ENCODE measurements at regions not wholly inside any gene's neighbourhood (a gene's known extent, or its start where the extent isn't known, plus 50 kb on each side); places are given as distances from the start of the nearest gene placed in this dataset.

GRCh38 chr4:58962424-58962823, 1852.2 kb upstream of the IGFBP7 start:
- H3K4me1 ChIP-seq (ENCODE audit: insufficient read depth, low read length) = no peaks in the 10 kb centered on the region
- no peaks in the 10 kb centered on the region for H3F3A ChIP-seq (ENCODE audit: low read length, unreplicated experiment)
- ATAC-seq (no peak), DNase-seq (no peak)
- CTCF ChIA-PET = no interaction called here
- H3K9me3 ChIP-seq (ENCODE audit: low read length) = no peaks in the 10 kb centered on the region
- H3K9ac ChIP-seq (ENCODE audit: low read length) = no peak overlapping the region
- no peak overlapping the region for H3K4me2 ChIP-seq (ENCODE audit: low read length)
- POLR2A ChIA-PET (ENCODE audit: unreplicated experiment) = no interaction called here
- H3K79me2 ChIP-seq (ENCODE audit: low read length) = no peaks in the 10 kb centered on the region
- no peaks in the 10 kb centered on the region for H3K9me2 ChIP-seq (replicated peaks; ENCODE audit: low read length)
- intact Hi-C loops (cut with micrococcal nuclease) = no loop called here
- no peak overlapping the region for H2AFZ ChIP-seq (ENCODE audit: low read length)
- no peaks in the 10 kb centered on the region for H3K36me3 ChIP-seq (ENCODE audit: low read depth, low read length)
- no peak for TF ChIP-seq CTCF (conservative IDR thresholded peaks at IDR 0.05; ENCODE audit: low read depth, low read length)
- TF ChIP-seq EZH2phosphoT487 (IDR thresholded peaks at IDR 0.05; ENCODE audit: borderline replicate concordance, low read length) = no peak
- TF ChIP-seq EZH2 (IDR thresholded peaks at IDR 0.05; ENCODE audit: low read length, unreplicated experiment) = no peak
- no peak overlapping the region for H3K27ac ChIP-seq (ENCODE audit: low read length)
- no TSS peak for BruUV-seq (replicated peaks)
- H4K20me1 ChIP-seq (ENCODE audit: low read length) = no peaks in the 10 kb centered on the region
- no peaks in the 10 kb centered on the region for H3K27me3 ChIP-seq (ENCODE audit: low read length)
- no peak overlapping the region for H3K4me3 ChIP-seq (ENCODE audit: low read length)

- H3K36me3 ChIP-seq (ENCODE audit: low read depth, low read length) = no peaks in the 10 kb centered on the region
- TF ChIP-seq EZH2 (IDR thresholded peaks at IDR 0.05; ENCODE audit: low read length, unreplicated experiment) = no peak
- no peak for TF ChIP-seq CTCF (conservative IDR thresholded peaks at IDR 0.05; ENCODE audit: low read depth, low read length)
- TF ChIP-seq EZH2phosphoT487 (IDR thresholded peaks at IDR 0.05; ENCODE audit: borderline replicate concordance, low read length) = no peak
- no peak overlapping the region for H3K4me2 ChIP-seq (ENCODE audit: low read length)
- intact Hi-C loops (cut with micrococcal nuclease) = no loop called here
- H4K20me1 ChIP-seq (ENCODE audit: low read length) = no peaks in the 10 kb centered on the region
- H2AFZ ChIP-seq (ENCODE audit: low read length) = no peak overlapping the region
- no peak overlapping the region for H3K27ac ChIP-seq (ENCODE audit: low read length)
- DNase-seq (no peak), ATAC-seq (no peak)
- no peaks in the 10 kb centered on the region for H3K4me1 ChIP-seq (ENCODE audit: insufficient read depth, low read length)
- POLR2A ChIA-PET (ENCODE audit: unreplicated experiment) = no interaction called here
- no TSS peak for BruUV-seq (replicated peaks)
- no peaks in the 10 kb centered on the region for H3K9me2 ChIP-seq (replicated peaks; ENCODE audit: low read length)
- H3K9me3 ChIP-seq (ENCODE audit: low read length) = no peaks in the 10 kb centered on the region
- no peak overlapping the region for H3K4me3 ChIP-seq (ENCODE audit: low read length)
- no peaks in the 10 kb centered on the region for H3K27me3 ChIP-seq (ENCODE audit: low read length)
- no peaks in the 10 kb centered on the region for H3F3A ChIP-seq (ENCODE audit: low read length, unreplicated experiment)
- H3K9ac ChIP-seq (ENCODE audit: low read length) = no peak overlapping the region
- H3K79me2 ChIP-seq (ENCODE audit: low read length) = no peaks in the 10 kb centered on the region
- CTCF ChIA-PET = no interaction called here
Observed at GRCh38 chr4:58981828-58982227, 1871.6 kb upstream of the IGFBP7 start.

- Histone ChIP-seq H3K27ac (ENCODE audit: low read length) (no peak overlapping the region), H3K9me2 (replicated peaks; ENCODE audit: low read length) (no peaks in the 10 kb centered on the region), H3K79me2 (ENCODE audit: low read length) (no peaks in the 10 kb centered on the region), H3K4me2 (ENCODE audit: low read length) (no peak overlapping the region), H3K4me3 (ENCODE audit: low read length) (no peak overlapping the region), H4K20me1 (ENCODE audit: low read length) (no peaks in the 10 kb centered on the region), H3K4me1 (ENCODE audit: insufficient read depth, low read length) (no peaks in the 10 kb centered on the region), H3F3A (ENCODE audit: low read length, unreplicated experiment) (no peaks in the 10 kb centered on the region), H3K36me3 (ENCODE audit: low read depth, low read length) (no peaks in the 10 kb centered on the region), H3K27me3 (ENCODE audit: low read length) (no peaks in the 10 kb centered on the region), H3K9ac (ENCODE audit: low read length) (no peak overlapping the region), H3K9me3 (ENCODE audit: low read length) (no peaks in the 10 kb centered on the region), H2AFZ (ENCODE audit: low read length) (no peak overlapping the region)
- intact Hi-C loops (cut with micrococcal nuclease) = no loop called here
- DNase-seq = no peak
- TF ChIP-seq EZH2 (IDR thresholded peaks at IDR 0.05; ENCODE audit: low read length, unreplicated experiment) = no peak
- no peak for TF ChIP-seq EZH2phosphoT487 (IDR thresholded peaks at IDR 0.05; ENCODE audit: borderline replicate concordance, low read length)
- TF ChIP-seq CTCF (conservative IDR thresholded peaks at IDR 0.05; ENCODE audit: low read depth, low read length) = no peak
- BruUV-seq (replicated peaks) = no TSS peak
- ATAC-seq = no peak
- CTCF ChIA-PET = no interaction called here
- POLR2A ChIA-PET (ENCODE audit: unreplicated experiment) = no interaction called here
Observed at GRCh38 chr4:58983887-58984286, 1873.7 kb upstream of the IGFBP7 start.

All from PC-3 (cell line).